Urinary bladder (tissue), 3 donors: ENCODE measurements at regions not wholly inside any gene's neighbourhood (a gene's known extent, or its start where the extent isn't known, plus 50 kb on each side); places are given as distances from the start of the nearest gene placed in this dataset.
"Not testable (repeated sequence)": the region's sequence is repeated elsewhere in the genome, so short reads cannot be mapped to it uniquely, and the experiment has no call there.

Source experiments
- DNase-seq: peaks from one replicate; pipeline ENCODE4 v3.0.0-alpha.2; 2015; ENCODE audit errors: extremely low spot score
- H3K27ac ChIP-seq: one replicate; pipeline ENCODE4 v1.5.1; 2013; ENCODE audit warnings: low read depth, mild to moderate bottlenecking, moderate library complexity
- H3K36me3 ChIP-seq: one replicate; pipeline ENCODE4 v1.6.1; 2013; ENCODE audit warnings: mild to moderate bottlenecking, moderate library complexity; ENCODE audit not compliant: insufficient read depth
- H3K4me1 ChIP-seq: one replicate; pipeline ENCODE4 v1.6.1; 2013; ENCODE audit warnings: mild to moderate bottlenecking, moderate library complexity; ENCODE audit not compliant: insufficient read depth
- H3K4me3 ChIP-seq: one replicate; pipeline ENCODE4 v1.5.1; 2013; ENCODE audit warnings: low read depth, low read length
- WGBS: extraction: QIAGEN DNeasy Blood & Tissue Kit; methylation state at CpG from one replicate; pipeline ENCODE4 v1.1.7; 2013; 5-methylcytosine and 5-hydroxymethylcytosine counted together
- donor health status: healthy with polysubstance abuse.
- donor health status: healthy.

DNA sequence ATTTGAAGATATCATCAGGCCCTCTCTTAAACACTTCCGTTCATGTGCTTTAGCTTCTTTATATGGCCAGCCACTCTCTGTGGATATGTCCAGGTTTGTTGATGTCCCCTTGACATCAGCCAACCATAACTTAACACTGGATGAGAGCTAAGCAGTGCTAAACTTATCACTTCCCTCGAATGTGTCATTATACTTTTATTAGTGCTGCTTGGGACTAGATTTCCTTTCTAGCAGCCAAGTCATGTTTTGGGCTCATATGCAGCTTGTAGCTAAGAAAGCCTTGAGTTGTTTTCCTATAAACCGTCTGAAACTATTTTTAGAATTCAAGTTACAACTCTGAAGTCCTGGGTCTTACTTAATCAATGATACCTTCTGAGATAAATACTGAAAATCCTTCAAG is 144.8 kb upstream of the TNP1 start:
- Histone ChIP-seq H3K4me3 (no peak overlapping the region), H3K27ac (no peak overlapping the region), H3K4me1 (no peaks in the 10 kb centered on the region), H3K36me3 (no peaks in the 10 kb centered on the region)
- WGBS = 35% methylated on average over 3 of the region's 3 CpGs
- no peak for DNase-seq

GRCh38 chr2:217001740-217002139 is 141.9 kb upstream of the TNP1 start:
- no peaks in the 10 kb centered on the region for H3K36me3 ChIP-seq
- DNase-seq = no peak
- H3K27ac ChIP-seq = no peak overlapping the region
- WGBS = 88% methylated on average over 2 of the region's 2 CpGs
- no peak overlapping the region for H3K4me3 ChIP-seq
- H3K4me1 ChIP-seq = no peaks in the 10 kb centered on the region

DNA sequence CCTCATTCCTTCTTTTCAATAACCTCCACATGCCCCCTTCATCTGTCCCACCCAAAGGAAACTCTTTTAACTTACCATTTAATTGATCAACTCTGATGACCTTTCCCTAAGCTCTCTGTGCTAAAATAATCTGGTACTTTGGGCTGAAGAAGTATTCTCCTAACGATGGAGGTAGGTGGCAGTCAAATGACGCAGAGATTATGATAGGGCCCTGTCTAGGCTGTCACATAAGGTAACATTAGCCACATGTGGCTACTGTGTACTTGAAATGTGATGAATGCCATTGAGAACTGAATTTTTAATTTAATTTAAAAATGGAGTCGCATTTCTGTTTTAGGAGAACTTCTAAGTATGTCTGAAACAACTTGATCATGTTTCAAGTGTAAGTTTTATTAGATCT is 140.5 kb upstream of the TNP1 start:
- no peak overlapping the region for H3K27ac ChIP-seq
- H3K4me1 ChIP-seq = no peaks in the 10 kb centered on the region
- H3K4me3 ChIP-seq = no peak overlapping the region
- no peaks in the 10 kb centered on the region for H3K36me3 ChIP-seq
- WGBS = 57% methylated on average over 3 of the region's 3 CpGs
- no peak for DNase-seq

DNA sequence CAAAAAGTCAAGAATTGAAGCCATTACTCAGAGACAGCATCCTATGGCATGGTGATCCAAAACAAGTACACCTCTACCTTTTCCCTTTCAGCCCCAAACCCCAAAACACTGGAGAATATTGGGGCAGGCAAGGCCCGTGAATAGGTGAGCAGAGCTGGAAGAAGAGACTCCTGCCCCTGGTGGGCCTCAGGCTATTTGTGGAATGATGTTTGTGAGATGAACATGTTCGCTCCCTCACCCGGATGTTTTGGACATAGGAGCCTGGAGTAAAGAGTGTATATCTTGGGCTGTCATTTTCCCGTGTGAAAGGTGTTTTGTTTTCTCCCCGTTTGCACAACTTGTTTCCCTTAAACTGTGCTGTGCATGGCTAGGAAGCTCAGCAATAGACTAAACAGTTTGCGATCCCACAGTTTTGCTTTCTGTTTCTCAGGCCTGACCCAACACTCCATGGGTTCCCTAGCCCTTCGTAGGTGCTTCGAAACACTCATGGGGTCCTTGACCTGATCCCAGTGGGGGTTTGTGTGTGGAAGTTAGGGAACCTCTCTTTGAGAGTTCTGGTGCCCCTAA is 136.5 kb upstream of the TNP1 start:
- H3K27ac ChIP-seq = no peak overlapping the region
- H3K4me1 ChIP-seq = no peaks in the 10 kb centered on the region
- no peak for DNase-seq
- H3K4me3 ChIP-seq = no peak overlapping the region
- WGBS = 92% methylated on average over 8 of the region's 8 CpGs
- no peaks in the 10 kb centered on the region for H3K36me3 ChIP-seq

DNA sequence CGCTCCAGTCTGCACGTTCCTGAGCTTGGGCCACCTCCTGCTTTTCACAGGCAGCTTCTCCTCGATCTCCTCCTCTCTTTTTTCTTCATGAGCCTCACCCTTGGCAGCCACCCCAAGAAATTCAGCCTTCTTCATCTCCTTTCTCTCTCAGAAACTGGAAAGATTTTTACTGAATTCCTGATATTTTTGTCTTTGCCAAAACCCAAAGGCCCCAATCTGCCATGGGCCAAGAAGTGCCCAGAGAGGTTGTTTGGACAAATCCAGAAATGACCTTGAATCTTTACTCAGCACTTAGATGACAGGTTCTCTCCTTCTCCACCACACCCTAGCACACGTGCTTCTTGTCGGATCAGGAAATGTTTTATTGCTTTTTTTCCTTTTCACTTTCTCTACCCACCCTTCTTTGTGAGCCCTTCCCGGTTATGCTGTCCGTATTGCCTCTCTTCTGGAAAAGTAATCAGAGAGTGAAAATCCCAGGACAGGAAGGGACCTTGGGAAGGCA is 134.5 kb upstream of the TNP1 start:
- DNase-seq = no peak
- Histone ChIP-seq H3K27ac (no peak overlapping the region), H3K4me3 (no peak overlapping the region), H3K36me3 (no peaks in the 10 kb centered on the region), H3K4me1 (no peaks in the 10 kb centered on the region)
- WGBS = 45% methylated on average over 7 of the region's 7 CpGs

DNA sequence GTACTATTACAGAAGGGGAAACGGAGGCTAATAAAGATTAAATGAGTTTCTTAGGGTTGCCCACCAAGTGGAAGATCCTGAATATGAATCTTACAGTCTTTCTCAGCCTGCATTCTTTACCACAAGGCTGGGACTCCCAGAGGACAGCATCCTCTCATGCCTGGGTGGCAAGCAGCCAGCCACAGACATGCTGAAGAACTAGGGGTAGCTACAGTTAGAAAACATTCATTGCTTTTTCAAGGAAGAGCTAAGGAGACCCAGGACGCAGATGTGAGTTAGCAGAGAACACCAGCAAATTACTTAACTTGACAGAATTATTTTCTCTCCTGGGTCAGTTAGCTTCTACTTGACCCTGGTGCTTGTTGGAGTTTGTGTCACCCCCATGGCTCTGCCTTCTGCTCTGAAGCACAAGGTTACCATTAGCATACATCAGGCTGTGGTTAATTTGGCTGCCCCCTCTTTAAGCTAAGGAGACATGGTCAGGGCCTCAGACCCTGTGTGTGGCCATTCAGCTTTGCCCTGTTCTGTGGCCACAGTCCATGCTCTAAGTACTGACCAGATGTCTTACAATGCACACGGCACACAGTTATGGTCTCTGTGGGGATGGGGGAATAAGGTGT is 132.3 kb upstream of the TNP1 start:
- H3K27ac ChIP-seq = no peak overlapping the region
- DNase-seq = no peak
- no peaks in the 10 kb centered on the region for H3K36me3 ChIP-seq
- no peaks in the 10 kb centered on the region for H3K4me1 ChIP-seq
- no peak overlapping the region for H3K4me3 ChIP-seq
- 78% methylated on average over 3 of the region's 3 CpGs for WGBS

GRCh38 chr2:216991563-216991962 is 131.7 kb upstream of the TNP1 start:
- H3K4me1 ChIP-seq = no peaks in the 10 kb centered on the region
- DNase-seq = no peak
- no peak overlapping the region for H3K27ac ChIP-seq
- H3K4me3 ChIP-seq = no peak overlapping the region
- 17% methylated on average over 1 of the region's 1 CpG for WGBS
- no peaks in the 10 kb centered on the region for H3K36me3 ChIP-seq

- Histone ChIP-seq H3K4me3 (no peak overlapping the region), H3K36me3 (no peaks in the 10 kb centered on the region), H3K4me1 (no peaks in the 10 kb centered on the region), H3K27ac (no peak overlapping the region)
- WGBS = 83% methylated on average over 5 of the region's 5 CpGs
- no peak for DNase-seq
Observed at GRCh38 chr2:216989340-216990129, 129.7 kb upstream of the TNP1 start.

- H3K36me3 ChIP-seq = no peaks in the 10 kb centered on the region
- DNase-seq = no peak
- 71% methylated on average over 6 of the region's 6 CpGs for WGBS
- no peak overlapping the region for H3K27ac ChIP-seq
- H3K4me1 ChIP-seq = no peaks in the 10 kb centered on the region
- H3K4me3 ChIP-seq = no peak overlapping the region
Observed at GRCh38 chr2:216987252-216987821, 127.5 kb upstream of the TNP1 start.

DNA sequence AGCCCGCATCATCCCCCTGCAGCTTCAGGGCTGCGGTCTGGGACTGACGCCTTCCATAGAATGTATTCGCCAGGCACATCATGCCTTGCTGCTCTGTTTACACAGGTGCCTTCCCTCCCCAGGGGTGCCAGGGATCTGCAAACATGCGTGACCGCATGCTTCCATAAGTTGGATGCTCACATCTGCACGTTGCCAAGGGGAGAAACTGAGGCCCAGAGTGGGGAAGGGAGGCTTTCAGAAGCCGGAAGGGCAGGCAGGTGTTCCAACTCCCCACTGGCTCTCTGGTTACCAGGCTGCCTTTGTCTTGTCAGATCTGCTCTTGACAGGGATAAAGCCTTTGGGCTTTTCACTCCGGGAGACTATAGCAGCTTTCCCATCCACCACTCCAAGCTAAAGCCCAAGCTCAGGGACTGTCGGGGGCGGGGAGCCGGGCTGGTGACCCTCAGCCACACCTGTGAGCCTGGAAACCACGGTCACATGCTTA is 125.8 kb upstream of the TNP1 start:
- Histone ChIP-seq H3K4me3 (no peak overlapping the region), H3K36me3 (no peaks in the 10 kb centered on the region), H3K27ac (no peak overlapping the region), H3K4me1 (no peaks in the 10 kb centered on the region)
- 85% methylated on average over 13 of the region's 13 CpGs for WGBS
- no peak for DNase-seq

DNA sequence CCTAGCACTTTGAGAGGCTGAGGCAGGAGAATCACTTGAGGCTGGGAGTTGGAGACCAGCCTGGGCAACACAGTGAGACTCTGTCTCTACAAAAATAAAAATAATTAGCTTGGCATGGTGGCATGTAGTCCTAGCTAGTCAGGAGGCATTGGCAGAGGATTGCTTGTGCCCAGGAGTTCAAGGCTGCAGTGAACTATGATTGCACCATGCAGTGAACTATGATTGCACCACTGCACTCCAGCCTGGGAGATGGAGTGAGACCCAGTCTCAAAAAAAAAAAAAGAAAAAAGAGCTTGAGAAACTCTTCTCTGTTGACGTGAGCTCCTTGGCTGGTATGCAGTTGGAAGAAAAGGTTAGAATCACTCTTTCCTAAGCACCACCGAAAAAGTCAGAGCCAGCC is 125.1 kb upstream of the TNP1 start:
- 91% methylated on average over 2 of the region's 2 CpGs for WGBS
- H3K36me3 ChIP-seq = no peaks in the 10 kb centered on the region

GRCh38 chr2:216981951-216982350 is 122.1 kb upstream of the TNP1 start:
- H3K4me3 ChIP-seq, H3K27ac ChIP-seq, H3K36me3 ChIP-seq, H3K4me1 ChIP-seq, DNase-seq: not testable (repeated sequence)
- 85% methylated on average over 7 of the region's 7 CpGs for WGBS

More for the DNA sequence above, 125.1 kb upstream of the TNP1 start:
- Histone ChIP-seq H3K27ac (no peak overlapping the region), H3K4me1 (no peaks in the 10 kb centered on the region), H3K4me3 (no peak overlapping the region)
- no peak for DNase-seq

DNA sequence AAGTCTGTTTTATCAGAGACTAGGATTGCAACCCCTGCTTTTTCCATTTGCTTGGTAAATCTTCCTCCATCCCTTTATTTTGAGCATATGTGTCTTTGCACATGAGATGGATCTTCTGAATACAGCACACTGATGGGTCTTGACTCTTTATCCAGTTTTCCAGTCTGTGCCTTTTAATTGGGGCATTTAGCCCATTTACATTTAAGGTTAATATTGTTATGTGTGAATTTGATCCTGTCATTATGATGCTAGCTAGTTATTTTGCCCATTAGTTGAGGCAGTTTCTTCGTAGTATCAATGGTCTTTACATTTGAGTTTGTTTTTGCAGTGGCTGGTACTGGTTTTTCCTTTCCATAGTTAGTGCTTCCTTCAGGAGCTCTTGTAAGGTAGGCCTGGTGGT is 120.6 kb upstream of the TNP1 start:
- not testable (repeated sequence) for H3K4me3 ChIP-seq, H3K36me3 ChIP-seq, H3K27ac ChIP-seq, DNase-seq, H3K4me1 ChIP-seq
- WGBS = 99% methylated on average over 1 of the region's 1 CpG
